Keratinocyte (primary cell): ENCODE measurements at regions not wholly inside any gene's neighbourhood (a gene's known extent, or its start where the extent isn't known, plus 50 kb on each side); places are given as distances from the start of the nearest gene placed in this dataset.

Experiments
- CTCF ChIP-seq, 3 experiments: IDR thresholded peaks in 1 of 3; conservative IDR thresholded peaks in 1 of 3; optimal IDR thresholded peaks in 1 of 3; 2 replicates in 2 of 3; 3 replicates in 1 of 3; pipeline versions ENCODE3 to v1.5.1; 2011; ENCODE audit warnings: low read length in 3 of 3, mild to moderate bottlenecking in 3 of 3, moderate library complexity in 2 of 3, control low read depth in 1 of 3, inconsistent platforms in 1 of 3; ENCODE audit not compliant: insufficient read depth in 2 of 3; ENCODE audit errors: extremely low read depth in 1 of 3
- EZH2 ChIP-seq: IDR thresholded peaks from one replicate; pipeline ENCODE4 v1.6.1; 2012; ENCODE audit warnings: inconsistent platforms, mild to moderate bottlenecking, low read length, moderate library complexity

- TF ChIP-seq CTCF (optimal IDR thresholded peaks at IDR 0.05 in 1 of 3, IDR thresholded peaks at IDR 0.05 in 1 of 3, conservative IDR thresholded peaks at IDR 0.05 in 1 of 3; ENCODE audit: extremely low read depth in 1 of 3, insufficient read depth in 2 of 3, low read length in 3 of 3) (no peak), EZH2 (no peak)
These were observed 52.7 kb upstream of the TESK1 start for GRCh38 chr9:35552376-35552775.
